ENCODE measurements at regions not wholly inside any gene's neighbourhood (a gene's known extent, or its start where the extent isn't known, plus 50 kb on each side); places are given as distances from the start of the nearest gene placed in this dataset.
"Not testable (repeated sequence)": the region's sequence is repeated elsewhere in the genome, so short reads cannot be mapped to it uniquely, and the experiment has no call there.

DNA sequence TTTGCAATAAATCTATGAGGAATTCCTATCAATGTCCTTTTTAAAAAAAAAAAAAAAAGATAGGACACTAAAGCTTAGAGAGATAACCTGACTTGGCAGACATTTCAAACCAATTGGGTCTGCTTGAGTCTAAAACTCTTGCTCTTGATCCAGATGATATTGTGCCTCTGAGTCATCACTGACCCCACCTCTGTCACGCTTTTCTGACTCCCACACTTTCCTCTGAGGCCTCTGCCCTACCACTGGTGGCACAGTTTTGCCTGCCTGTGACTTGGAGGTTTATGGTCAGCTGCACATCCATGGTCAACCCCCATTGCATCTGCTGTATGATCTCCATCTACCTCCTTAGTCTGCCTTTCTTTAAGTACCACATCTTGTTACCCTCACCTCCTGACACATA lies 328.7 kb downstream of the SPRY2 start:
- DNase-seq: no peak

- DNase-seq: no peak
These were observed 329.3 kb downstream of the SPRY2 start for GRCh38 chr13:80011448-80012212.

- DNase-seq: no peak
These were observed 330.1 kb downstream of the SPRY2 start for GRCh38 chr13:80010846-80011245.

DNA sequence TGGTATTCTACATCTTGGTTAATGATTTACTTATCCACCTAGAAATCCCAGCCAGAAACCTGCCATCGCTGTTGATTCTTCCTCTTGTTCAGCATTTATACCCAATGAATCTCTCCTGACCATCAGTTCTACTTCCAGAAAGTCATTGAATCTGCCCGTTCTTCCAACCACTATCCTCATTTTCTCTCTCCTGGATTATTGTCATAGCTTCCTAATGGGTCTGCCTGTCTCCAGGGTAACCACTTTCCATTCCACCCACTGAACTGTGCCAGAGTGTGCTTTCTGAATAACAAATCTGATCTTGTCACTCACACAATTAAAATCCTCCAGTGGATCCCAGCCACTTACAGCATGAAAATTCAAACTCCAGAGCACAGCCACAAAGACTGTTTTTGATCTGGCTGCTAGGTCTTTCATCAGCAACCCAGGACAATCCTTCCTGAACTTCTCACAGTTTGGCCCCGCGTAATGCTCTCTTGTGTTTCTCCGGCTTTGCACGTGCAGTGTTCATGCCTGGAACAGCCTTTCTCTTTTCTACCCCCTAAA lies 330.6 kb downstream of the SPRY2 start:
- no peak for DNase-seq

- no peak for DNase-seq
These were observed 331.2 kb downstream of the SPRY2 start for GRCh38 chr13:80009760-80010159.

DNA sequence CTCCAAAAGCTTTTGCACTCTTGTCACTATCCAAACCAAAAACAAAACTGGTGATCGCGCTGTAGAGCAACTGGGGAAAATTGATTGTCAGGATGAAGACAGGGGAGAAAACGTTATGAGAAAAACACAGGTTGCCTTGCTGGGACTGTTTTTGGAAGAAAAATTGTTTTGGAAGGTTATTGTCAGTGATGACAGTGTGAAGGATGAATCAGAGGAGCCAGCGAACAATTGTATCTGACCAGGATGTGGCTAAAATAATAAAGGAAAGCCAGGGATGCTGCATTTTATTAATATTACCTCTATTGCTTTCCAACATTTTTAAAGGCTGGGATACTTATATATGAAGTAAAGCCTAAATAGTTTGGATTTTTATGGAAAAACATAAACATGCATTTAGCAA lies 334.0 kb downstream of the SPRY2 start:
- DNase-seq: no peak

DNA sequence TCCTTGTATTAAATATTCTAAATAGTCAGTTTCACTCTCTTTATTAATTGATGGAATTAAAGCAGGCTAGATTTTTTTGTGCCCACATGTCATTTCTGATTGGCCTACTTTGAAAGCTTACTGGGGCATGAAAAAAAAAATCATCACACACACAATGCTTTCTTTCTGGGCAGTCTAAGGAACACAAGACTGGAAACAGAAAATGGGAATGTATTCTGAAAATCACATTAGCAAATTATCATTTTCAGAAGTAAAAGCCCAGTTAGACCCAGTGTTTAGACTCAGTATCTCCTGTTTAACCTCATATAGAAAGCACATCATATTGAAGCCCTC lies 339.4 kb downstream of the SPRY2 start:
- DNase-seq: no peak

GRCh38 chr13:80000684-80001509 lies 340.0 kb downstream of the SPRY2 start:
- no peak for DNase-seq

DNA sequence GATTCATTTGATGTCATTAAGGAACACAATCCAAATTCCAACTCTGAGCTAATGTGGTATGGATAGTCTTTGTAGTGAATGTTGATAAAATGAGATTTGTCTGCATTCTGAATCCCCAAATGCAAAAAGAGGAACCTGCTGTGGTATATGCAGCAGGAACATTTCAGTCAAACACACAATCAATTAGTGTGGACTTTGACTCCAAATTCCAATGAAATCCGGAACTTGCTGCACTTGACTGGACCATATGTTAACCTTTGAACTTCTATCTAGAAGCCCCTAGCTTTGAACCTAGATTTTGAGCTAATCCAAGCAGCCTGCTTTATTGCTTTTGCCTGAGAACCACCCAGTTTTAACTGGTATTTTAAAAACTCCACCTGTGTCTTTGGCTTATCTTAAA lies 341.3 kb downstream of the SPRY2 start:
- DNase-seq: no peak

DNA sequence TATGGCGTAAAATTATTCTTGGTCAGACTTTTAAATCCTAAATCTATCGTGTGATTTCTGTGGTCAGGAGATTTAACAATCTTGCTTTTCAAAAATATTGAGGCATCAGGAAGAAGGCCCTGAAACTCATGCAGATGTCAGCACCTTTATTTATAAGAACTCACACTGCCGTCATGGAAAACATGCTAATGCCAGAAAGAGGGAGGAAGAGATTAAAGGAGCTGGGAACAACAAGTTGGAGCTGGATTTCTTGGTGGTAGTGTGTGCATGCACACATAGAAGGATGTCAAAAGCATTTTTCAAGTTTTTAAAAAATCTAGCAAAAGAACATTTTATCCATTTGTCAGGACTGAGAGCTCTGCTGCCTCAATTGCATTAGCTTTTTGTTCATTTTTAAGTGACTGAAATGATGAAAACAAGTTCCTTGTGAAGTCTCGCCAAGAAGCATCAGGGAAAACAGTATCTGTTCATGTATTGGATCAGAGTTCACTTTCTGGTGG lies 342.5 kb downstream of the SPRY2 start:
- DNase-seq: no peak

DNA sequence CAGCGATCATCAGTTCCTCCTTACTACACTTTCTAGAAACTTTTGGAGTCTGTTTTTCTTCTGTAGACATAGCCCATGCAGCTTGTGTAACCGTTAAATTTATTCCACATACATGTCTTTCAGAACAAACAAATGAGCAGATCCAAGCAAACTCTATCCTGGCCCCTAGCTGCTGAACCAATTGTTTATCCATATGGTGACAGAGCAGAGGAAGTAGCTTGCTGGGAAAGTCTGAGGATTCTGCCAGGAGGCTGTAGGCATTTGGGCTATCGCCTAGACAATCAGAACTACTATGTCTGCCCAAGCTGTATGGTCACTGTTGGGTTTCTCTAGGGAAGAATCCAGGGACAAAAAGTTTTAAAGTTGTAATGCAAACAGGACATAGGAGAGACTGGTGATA lies 343.7 kb downstream of the SPRY2 start:
- DNase-seq: no peak

- DNase-seq: no peak
These were observed 345.6 kb downstream of the SPRY2 start for GRCh38 chr13:79995334-79995733.

GRCh38 chr13:79992111-79992510 lies 348.8 kb downstream of the SPRY2 start:
- no peak for DNase-seq

GRCh38 chr13:79990048-79990447 lies 350.9 kb downstream of the SPRY2 start:
- no peak for DNase-seq

DNA sequence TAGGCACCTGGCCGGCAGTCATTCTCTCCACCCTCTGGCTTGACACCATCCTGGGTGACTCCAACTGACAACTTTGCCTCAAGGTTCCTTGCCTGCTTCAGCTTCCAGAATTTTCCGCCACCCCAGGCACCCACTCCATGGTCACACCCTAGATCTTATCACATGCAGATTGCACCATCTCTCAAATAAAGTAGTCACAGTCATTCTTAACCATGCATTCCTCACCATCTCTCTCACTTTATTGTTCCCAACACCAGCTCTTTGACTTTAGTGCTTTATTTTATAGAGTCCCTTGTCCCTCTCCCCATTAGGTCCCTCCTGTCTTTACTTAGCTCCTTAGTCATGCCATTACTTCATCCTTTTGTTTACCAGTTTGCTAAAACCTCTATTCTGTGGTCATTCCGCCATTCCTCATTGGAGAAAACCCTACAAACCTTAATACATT lies 351.7 kb downstream of the SPRY2 start:
- no peak for DNase-seq

DNA sequence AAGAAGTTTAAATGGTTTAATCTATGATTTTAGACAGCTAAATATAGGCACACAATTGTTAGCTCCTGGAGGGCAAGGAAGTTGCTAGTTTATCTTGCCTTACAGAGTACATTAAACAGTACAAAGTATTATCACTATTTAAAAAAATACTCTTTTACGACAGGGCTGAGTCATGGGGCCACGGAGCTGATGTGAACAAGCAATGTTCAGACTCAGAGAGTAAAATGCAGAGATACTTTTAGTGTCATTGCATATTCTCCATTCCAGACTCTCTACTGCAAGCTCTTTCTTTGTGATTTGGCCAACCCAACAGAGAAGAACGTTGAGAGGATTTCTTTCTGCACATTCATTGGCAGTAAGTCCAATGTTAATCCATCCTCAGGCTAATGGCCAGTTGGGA lies 352.4 kb downstream of the SPRY2 start:
- no peak for DNase-seq

DNA sequence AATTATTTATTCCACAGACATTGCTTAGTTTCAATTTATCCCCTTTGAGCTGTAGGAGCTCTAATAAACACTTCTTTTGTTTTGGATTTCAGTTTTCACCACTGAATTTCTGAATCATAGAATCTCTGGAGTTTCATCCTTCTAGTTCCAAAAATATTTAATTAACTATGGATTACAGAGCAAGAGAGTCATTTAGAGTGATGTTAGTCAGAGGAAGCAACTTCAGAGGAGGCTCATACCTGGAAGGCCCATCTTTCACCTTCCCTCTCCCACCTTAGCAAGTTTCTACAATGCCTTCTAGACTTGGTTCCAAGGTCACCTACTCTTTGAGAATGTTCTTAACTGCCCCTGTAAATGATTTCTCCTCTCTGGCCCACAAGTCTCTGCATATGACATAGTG lies 353.2 kb downstream of the SPRY2 start:
- DNase-seq: no peak

DNA sequence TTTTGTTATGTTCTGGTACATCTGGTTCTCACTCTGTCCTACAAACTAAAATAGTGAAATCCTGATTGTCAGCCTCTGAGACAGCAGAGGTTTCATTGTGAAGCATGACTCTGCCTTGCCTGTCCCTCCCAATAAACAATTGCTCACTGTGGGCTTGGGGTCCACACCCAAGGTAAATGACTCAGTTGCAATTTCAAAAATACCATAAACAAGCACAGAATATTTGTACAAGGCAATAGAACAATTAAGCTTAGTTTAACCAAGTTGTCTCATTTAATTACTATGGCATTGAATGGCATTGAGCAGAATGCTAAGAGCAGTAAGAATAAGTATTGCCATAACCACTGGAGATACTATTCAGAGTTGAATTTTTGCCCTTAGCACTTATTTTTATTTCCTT lies 353.6 kb downstream of the SPRY2 start:
- no peak for DNase-seq

DNA sequence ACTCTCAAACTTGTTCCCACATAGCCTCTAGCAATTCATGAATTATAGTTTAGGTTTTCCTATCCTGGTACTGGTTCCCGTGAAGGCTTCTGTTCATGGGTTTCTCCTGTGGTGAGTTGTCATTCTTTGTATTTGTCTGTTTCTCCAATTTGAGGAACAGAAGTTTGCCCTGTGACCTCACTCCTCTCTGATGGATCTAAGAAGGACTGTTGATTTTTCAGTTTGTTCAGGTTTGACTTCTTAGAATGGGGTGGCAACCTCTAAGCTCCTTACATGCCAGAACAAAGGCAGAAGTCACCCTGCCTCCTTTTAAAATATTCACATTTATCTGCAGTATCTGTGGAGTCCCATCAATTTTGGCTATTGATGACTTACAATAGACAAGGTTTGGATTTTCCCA lies 354.0 kb downstream of the SPRY2 start:
- DNase-seq: no peak

DNA sequence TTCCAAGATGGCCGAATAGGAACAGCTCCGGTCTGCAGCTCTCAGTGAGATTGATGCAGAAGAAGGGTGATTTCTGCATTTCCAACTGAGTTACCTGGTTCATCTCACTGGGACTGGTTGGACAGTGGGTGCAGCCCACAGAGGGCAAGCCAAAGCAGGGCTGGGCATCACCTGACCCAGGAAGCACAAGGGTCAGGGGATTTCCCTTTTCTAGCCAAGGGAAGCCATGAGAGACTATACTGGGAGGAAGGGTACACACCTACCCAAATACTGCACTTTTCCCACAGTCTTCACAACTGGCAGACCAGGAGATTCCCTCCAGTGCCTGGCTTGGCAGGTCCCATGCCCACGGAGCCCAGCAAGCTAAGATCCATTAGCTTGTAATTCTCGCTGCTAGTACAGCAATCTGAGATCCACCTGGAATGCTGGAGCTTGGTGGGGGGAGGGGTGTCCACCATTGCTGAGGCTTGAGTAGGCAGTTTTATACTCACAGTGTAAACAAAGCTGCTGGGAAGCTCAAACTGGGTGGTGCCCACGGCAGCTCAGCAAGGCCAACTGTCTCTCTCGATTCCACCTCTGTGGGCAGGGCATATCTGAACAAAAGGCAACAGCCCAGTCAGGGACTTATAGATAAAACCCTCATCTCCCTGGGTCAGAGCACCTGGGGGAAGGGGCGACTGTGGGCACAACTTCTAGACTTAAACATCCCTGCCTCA lies 365.8 kb downstream of the SPRY2 start:
- not testable (repeated sequence) for DNase-seq

DNA sequence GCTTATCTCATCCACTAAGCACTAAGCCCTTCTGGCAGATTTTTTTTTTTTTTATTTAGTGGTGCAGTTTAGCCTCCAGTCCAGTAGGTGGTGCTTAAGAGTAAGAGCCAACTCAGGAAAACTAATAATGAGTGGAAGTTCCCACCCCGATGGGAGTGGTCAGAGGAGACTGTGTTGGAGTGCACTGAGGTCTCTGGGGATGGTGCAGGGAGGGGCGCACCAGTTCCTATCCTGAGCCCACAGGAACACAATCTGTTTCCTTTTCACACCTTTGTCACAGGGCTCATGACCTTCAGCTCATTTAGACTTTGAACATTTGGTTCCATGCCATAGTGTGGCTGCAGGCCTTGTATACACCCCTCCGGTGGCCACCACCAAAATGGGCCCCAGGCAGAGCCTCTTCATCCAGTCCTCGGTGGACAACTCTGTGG lies 367.4 kb downstream of the SPRY2 start:
- no peak for DNase-seq

DNA sequence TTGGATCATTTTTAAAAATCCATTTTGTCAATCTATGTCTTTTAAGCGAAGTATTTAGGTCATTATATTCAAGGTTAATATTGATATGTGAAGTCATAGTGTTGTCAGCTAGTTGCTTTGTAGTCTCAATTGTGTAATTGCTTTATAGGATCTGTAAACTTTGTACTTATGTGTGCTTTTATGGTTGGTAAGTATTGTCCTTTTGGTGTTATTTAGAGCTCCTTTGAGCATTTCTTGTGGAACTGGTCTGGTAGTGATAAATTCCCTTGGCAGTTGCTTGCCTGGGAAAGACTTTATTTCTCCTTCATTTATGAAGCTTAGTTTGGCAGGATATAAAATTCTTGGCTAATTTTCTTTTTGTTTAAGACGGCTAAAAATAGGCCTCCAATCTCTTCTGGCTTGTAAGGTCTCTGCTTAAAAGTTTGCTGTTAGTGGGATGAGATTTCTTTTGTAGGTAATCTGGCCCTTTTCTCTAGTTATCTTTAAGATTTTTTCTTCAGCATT lies 368.8 kb downstream of the SPRY2 start:
- no peak for DNase-seq

DNA sequence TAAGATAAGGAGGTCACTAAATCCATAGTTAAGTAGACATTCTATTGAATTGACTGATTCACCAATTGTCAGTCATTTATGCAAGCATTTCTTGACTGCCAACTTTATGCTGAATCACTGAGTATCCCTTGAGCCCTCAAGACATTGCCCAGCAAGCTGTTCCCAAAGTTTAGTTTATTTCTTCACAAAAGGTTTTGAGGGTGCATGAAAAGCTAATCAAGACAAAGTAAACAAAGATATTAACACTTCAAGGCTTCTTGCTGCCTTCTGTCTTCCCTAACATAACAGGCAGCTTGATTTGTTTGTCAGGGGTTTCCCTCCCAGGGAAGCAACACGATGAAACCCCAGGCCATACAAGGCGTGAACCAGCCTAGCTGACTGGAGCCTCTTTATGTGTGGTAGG lies 374.4 kb downstream of the SPRY2 start:
- no peak for DNase-seq
